Calu3 (cell line): ENCODE measurements at regions not wholly inside any gene's neighbourhood (a gene's known extent, or its start where the extent isn't known, plus 50 kb on each side); places are given as distances from the start of the nearest gene placed in this dataset.

Experiments
- BruUV-seq: library from RNA; stranded (reverse); fragments of 400-500 nt; replicated peaks from 2 replicates; lab custom pipeline; 2021; lab: Mats Ljungman, UMichigan
- CTCF ChIA-PET: fragments of 300-600 bp; sonication (Branson Sonifier 250); formaldehyde crosslinking; loops from one replicate; lab custom pipeline; 2022; ENCODE audit warnings: antibody characterized with exemption; lab: Charles Lee
- DNase-seq: peaks from one replicate; pipeline ENCODE4 v3.0.0; 2022
- H3K27ac Mint-ChIP-seq: one replicate; pipeline ENCODE4 v1.8.0; 2022; ENCODE audit warnings: mixed read lengths; ENCODE audit not compliant: unreplicated experiment
- H3K27me3 Mint-ChIP-seq: one replicate; pipeline ENCODE4 v1.8.0; 2022; ENCODE audit warnings: mixed read lengths; ENCODE audit not compliant: unreplicated experiment
- H3K36me3 Mint-ChIP-seq: one replicate; pipeline ENCODE4 v1.8.0; 2022; ENCODE audit warnings: mild to moderate bottlenecking, moderate library complexity, mixed read lengths; ENCODE audit not compliant: insufficient read depth, unreplicated experiment
- H3K4me1 Mint-ChIP-seq: one replicate; pipeline ENCODE4 v1.8.0; 2022; ENCODE audit warnings: mild to moderate bottlenecking, low read depth, mixed read lengths; ENCODE audit not compliant: unreplicated experiment
- H3K4me3 Mint-ChIP-seq: one replicate; pipeline ENCODE4 v1.8.0; 2022; ENCODE audit warnings: mild to moderate bottlenecking, low read depth, moderate library complexity, mixed read lengths; ENCODE audit not compliant: unreplicated experiment
- H3K9me3 Mint-ChIP-seq: one replicate; pipeline ENCODE4 v1.8.0; 2022; ENCODE audit warnings: low read depth, mixed read lengths; ENCODE audit not compliant: unreplicated experiment
- intact Hi-C: fragments of 100-400 bp; cut with micrococcal nuclease; formaldehyde crosslinking; loops from one replicate; pipeline ENCODE4 v1.10.0; 2022; ENCODE audit not compliant: unreplicated experiment
- TF ChIP-seq, protein P1 (sequence below): fragments of 200-600 bp; IDR thresholded peaks from one replicate; pipeline ENCODE4 v1.8.0; 2022; ENCODE audit warnings: antibody characterized with exemption; ENCODE audit not compliant: unreplicated experiment

DNA sequence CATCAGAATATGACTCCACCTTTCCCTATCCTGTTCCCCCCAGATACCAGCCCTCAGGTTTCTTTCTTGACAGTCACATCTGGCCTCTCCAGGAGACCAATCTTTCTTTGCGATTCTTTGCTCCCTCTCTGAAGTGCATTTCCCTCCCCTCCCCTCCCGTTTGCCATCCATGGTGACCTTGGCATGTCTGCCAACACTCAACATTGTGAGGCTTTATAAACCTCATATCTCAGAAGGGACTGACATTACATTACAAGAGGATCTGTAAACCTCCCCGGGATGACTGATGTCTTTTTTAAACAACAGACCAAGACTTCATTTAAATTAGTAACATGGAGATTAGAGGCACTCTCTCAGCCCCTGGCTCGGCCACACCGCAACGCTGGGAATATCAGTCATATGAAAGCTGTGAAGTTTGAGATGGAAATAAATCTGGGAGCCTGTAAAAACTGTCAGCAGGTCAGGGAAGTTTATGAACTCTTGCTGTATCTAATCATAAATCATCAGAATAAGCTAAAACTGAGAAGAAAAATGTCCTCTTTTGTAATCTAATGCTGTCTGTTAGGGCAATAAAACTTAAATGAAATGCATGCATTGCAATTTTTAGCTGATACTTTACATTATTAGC is 401.7 kb upstream of the PROX1 start:
- Mint-ChIP-seq H3K27ac (no peak overlapping the region), H3K9me3 (no peaks in the 10 kb centered on the region), H3K27me3 (peaks cover 11% of the 10 kb centered on the region), H3K36me3 (no peaks in the 10 kb centered on the region), H3K4me1 (no peaks in the 10 kb centered on the region), H3K4me3 (no peak overlapping the region)
- no TSS peak for BruUV-seq
- no peak for DNase-seq
- TF ChIP-seq, protein P1, sequence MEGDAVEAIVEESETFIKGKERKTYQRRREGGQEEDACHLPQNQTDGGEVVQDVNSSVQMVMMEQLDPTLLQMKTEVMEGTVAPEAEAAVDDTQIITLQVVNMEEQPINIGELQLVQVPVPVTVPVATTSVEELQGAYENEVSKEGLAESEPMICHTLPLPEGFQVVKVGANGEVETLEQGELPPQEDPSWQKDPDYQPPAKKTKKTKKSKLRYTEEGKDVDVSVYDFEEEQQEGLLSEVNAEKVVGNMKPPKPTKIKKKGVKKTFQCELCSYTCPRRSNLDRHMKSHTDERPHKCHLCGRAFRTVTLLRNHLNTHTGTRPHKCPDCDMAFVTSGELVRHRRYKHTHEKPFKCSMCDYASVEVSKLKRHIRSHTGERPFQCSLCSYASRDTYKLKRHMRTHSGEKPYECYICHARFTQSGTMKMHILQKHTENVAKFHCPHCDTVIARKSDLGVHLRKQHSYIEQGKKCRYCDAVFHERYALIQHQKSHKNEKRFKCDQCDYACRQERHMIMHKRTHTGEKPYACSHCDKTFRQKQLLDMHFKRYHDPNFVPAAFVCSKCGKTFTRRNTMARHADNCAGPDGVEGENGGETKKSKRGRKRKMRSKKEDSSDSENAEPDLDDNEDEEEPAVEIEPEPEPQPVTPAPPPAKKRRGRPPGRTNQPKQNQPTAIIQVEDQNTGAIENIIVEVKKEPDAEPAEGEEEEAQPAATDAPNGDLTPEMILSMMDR, result no peak
- intact Hi-C loops, result no loop called here
- CTCF ChIA-PET, result no interaction called here

DNA sequence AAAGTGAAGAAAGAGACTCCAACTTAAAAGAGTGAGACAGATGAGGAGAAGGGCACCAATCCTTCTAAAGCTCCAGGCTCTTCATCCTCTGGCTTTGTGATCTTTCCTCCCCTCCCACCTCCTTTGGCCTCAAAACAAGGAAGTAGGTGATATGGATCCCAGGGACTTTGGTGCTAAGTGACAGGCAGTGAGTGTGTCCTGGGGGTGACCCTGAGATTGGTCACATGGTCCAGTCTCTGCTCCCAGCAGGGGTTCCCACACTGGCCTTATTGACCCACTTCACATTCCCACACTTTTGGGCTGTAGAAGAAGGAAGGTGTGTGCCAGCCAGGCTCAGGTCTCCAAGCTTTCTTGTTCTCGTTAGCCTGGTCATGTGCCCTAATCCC is 401.2 kb upstream of the PROX1 start:
- intact Hi-C loops, result no loop called here
- TF ChIP-seq, protein P1, result no peak
- CTCF ChIA-PET, result no interaction called here

DNA sequence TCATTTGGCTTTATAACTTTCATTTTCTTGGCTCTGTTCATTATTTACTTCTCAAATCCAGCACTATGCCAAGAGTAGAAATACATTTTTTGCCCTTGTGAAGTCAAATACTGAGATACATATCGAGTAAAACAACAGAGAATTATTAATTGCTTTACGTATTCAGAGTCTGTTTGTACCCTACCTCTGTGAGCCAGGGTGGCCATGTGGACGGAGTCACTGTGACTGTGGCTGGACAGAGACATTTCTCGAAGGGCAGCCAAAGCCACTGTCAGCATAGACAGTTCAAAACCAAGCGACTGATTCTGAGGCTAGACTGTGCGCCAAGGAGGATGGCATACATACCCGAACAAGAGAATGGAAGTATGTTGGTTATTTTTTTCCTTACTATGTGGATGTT is 391.0 kb upstream of the PROX1 start:
- peaks cover 4% of the 10 kb centered on the region for H3K9me3 Mint-ChIP-seq
- no peaks in the 10 kb centered on the region for H3K4me1 Mint-ChIP-seq
- H3K27me3 Mint-ChIP-seq, result peaks cover 10% of the 10 kb centered on the region
- no TSS peak for BruUV-seq
- TF ChIP-seq, protein P1, result no peak
- H3K36me3 Mint-ChIP-seq, result no peaks in the 10 kb centered on the region
- intact Hi-C loops, result no loop called here
- CTCF ChIA-PET, result no interaction called here
- no peak overlapping the region for H3K27ac Mint-ChIP-seq
- no peak for DNase-seq
- H3K4me3 Mint-ChIP-seq, result no peak overlapping the region

More for the DNA sequence above, 401.2 kb upstream of the PROX1 start:
- peaks cover 10% of the 10 kb centered on the region for H3K27me3 Mint-ChIP-seq
- H3K4me3 Mint-ChIP-seq, result no peak overlapping the region
- no peak for DNase-seq
- H3K27ac Mint-ChIP-seq, result no peak overlapping the region
- H3K9me3 Mint-ChIP-seq, result no peaks in the 10 kb centered on the region
- no TSS peak for BruUV-seq
- no peaks in the 10 kb centered on the region for H3K36me3 Mint-ChIP-seq
- H3K4me1 Mint-ChIP-seq, result no peaks in the 10 kb centered on the region

DNA sequence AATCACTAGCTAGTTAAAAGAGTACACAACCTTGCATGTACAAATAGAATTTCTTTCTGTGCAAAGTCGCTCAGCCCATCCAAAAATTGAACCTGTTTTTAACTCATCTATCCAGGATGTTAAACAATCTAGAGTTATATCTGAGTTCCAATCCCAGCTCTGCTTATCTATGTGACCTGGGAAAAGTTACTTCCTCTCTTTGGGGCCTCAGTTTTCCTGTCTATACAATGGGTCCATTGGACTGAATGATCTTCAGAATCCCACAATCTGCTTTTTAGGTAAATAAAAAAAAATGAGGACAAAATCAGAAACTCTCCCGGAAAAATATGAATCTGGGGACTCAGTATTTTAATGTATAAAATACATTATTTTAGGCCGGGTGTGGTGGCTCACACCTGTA is 389.5 kb upstream of the PROX1 start:
- no peaks in the 10 kb centered on the region for H3K27me3 Mint-ChIP-seq
- no peak for DNase-seq
- no TSS peak for BruUV-seq
- no peak overlapping the region for H3K4me3 Mint-ChIP-seq
- intact Hi-C loops, result no loop called here
- H3K36me3 Mint-ChIP-seq, result no peaks in the 10 kb centered on the region
- TF ChIP-seq, protein P1, result no peak
- H3K27ac Mint-ChIP-seq, result no peak overlapping the region
- peaks cover 4% of the 10 kb centered on the region for H3K9me3 Mint-ChIP-seq
- H3K4me1 Mint-ChIP-seq, result no peaks in the 10 kb centered on the region
- CTCF ChIA-PET, result no interaction called here
